IPS-18a (cell line): ENCODE measurements at regions not wholly inside any gene's neighbourhood (a gene's known extent, or its start where the extent isn't known, plus 50 kb on each side); places are given as distances from the start of the nearest gene placed in this dataset.

Experiments used
- H3K27ac ChIP-seq: one replicate; pipeline ENCODE4 v1.5.1; 2013; ENCODE audit warnings: low read length
- H3K27me3 ChIP-seq: one replicate; pipeline ENCODE4 v1.6.1; 2013; ENCODE audit warnings: mild to moderate bottlenecking, low read length; ENCODE audit not compliant: control insufficient read depth, insufficient read depth
- H3K36me3 ChIP-seq: one replicate; pipeline ENCODE4 v1.6.1; 2013; ENCODE audit warnings: low read depth, low read length; ENCODE audit not compliant: control insufficient read depth
- H3K4me1 ChIP-seq: one replicate; pipeline ENCODE4 v1.6.1; 2013; ENCODE audit warnings: low read depth, low read length; ENCODE audit not compliant: control insufficient read depth
- H3K4me3 ChIP-seq: one replicate; pipeline ENCODE4 v1.5.1; 2013; ENCODE audit warnings: low read length
- H3K9ac ChIP-seq: one replicate; pipeline ENCODE4 v1.6.1; 2013; ENCODE audit warnings: mild to moderate bottlenecking, low read length, moderate library complexity
- H3K9me3 ChIP-seq: one replicate; pipeline ENCODE4 v1.6.1; 2013; ENCODE audit warnings: low read depth, low read length; ENCODE audit not compliant: control insufficient read depth

- no peak overlapping the region for H3K27ac ChIP-seq
- H3K9me3 ChIP-seq, result peaks cover 2% of the 10 kb centered on the region
- no peaks in the 10 kb centered on the region for H3K36me3 ChIP-seq
- H3K9ac ChIP-seq, result no peak overlapping the region
- no peaks in the 10 kb centered on the region for H3K4me1 ChIP-seq
- H3K27me3 ChIP-seq, result no peaks in the 10 kb centered on the region
- H3K4me3 ChIP-seq, result no peak overlapping the region
Measured at GRCh38 chr4:31362756-31363155, 642.6 kb downstream of the PCDH7 start.

DNA sequence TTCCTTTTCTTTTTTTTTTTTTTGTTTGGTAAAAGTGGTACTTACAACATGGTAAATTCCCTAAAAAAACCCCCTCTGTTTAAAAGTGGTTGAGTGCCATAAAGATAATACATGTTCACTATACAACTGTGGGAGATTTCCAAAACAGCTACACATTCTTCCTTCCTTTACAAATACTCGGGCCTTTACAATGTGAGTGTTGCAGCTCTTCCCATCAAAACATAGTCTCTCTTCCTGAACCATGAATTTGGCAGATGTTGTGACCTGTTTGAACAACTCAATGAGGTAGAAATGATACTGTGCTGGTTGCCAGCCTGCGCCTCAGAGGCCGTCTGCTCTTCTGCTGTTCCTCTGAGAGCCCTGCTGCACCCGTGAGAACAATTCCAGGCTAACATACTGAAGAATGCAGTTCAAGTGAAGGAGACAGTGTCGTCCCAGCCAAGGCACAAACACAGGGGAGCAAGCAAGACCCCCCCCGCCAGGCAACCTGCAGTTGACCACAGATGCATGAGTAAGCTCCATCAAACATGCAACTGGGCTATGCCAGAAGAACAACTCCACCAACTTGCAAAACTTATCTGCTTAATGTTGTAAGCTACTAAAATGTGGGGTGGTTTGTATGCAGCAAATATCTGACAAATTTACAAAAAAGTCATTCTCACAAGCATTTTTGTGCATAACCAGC is 645.0 kb downstream of the PCDH7 start:
- H3K4me1 ChIP-seq, result no peaks in the 10 kb centered on the region
- no peak overlapping the region for H3K27ac ChIP-seq

GRCh38 chr4:31366041-31366440 is 645.9 kb downstream of the PCDH7 start:
- no peak overlapping the region for H3K4me3 ChIP-seq
- no peaks in the 10 kb centered on the region for H3K4me1 ChIP-seq
- no peaks in the 10 kb centered on the region for H3K27me3 ChIP-seq
- H3K9ac ChIP-seq, result no peak overlapping the region
- H3K27ac ChIP-seq, result no peak overlapping the region
- H3K36me3 ChIP-seq, result no peaks in the 10 kb centered on the region
- peaks cover 2% of the 10 kb centered on the region for H3K9me3 ChIP-seq

More for the DNA sequence above, 645.0 kb downstream of the PCDH7 start:
- Histone ChIP-seq H3K27me3 (no peaks in the 10 kb centered on the region), H3K9ac (no peak overlapping the region), H3K9me3 (peaks cover 2% of the 10 kb centered on the region), H3K4me3 (no peak overlapping the region), H3K36me3 (no peaks in the 10 kb centered on the region)

DNA sequence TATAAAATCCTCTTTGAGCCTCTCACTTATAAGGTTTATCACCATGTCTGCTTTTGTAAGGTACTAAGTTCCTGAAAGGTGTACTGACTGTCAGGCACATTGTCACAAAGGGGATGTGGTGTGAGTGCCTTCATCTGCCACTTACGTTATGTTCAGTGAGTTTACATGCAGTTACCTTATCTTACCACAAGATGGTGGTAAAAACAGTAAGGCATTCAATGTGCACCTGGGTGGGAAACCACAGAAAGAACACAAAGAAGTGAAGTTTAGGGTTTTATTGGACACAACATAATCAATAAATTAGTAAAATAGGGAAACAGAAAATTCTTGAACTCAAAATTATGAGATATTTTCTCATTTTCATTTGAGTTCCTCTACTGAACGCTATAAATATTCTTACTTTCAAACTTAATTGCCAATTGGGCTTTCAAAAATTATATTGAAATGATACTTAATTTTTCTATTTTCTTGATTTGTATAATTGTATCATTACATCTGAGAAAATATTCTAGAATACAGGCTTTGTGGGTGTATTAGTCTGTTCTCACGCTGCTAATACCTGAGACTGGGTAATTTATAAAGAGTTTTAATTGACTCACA is 650.8 kb downstream of the PCDH7 start:
- Histone ChIP-seq H3K9ac (no peak overlapping the region), H3K4me3 (no peak overlapping the region), H3K27ac (no peak overlapping the region), H3K27me3 (no peaks in the 10 kb centered on the region), H3K4me1 (no peaks in the 10 kb centered on the region), H3K9me3 (peaks cover 7% of the 10 kb centered on the region), H3K36me3 (no peaks in the 10 kb centered on the region)

DNA sequence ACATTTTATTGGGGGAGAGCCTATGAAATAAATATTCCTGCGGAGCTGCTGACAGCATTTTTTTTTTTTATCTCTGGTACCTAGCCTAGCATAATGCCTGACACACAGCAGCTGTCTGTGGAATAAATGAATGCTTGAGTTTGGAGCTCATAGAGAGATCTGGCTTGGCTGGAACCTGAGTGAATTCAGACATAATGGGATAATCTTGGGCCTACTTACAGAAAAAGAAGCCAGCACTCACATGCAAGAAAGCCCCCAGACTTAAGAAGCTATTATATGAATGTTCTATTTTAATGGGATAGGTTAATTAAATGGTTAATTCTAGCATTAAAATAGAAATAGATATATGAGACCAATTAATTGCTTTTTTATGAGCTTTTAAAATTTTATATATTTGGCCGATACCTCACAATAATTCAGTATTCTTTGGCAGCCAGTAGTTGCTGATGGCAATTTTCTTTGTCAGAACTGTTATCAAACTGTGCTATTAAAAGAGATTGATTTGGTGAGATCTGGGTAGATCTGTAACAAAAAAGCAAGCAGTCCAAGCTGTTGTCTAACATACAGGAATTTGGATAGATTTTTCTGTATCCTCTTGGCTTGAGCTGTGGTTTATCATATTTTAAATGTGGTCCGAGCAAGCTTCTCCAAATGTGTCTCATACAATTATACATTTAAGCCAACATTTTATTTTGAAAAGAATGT is 654.2 kb downstream of the PCDH7 start:
- H3K4me1 ChIP-seq, result no peaks in the 10 kb centered on the region
- H3K9me3 ChIP-seq, result peaks cover 7% of the 10 kb centered on the region
- H3K27me3 ChIP-seq, result no peaks in the 10 kb centered on the region
- no peak overlapping the region for H3K4me3 ChIP-seq
- no peak overlapping the region for H3K27ac ChIP-seq
- H3K9ac ChIP-seq, result no peak overlapping the region
- no peaks in the 10 kb centered on the region for H3K36me3 ChIP-seq

DNA sequence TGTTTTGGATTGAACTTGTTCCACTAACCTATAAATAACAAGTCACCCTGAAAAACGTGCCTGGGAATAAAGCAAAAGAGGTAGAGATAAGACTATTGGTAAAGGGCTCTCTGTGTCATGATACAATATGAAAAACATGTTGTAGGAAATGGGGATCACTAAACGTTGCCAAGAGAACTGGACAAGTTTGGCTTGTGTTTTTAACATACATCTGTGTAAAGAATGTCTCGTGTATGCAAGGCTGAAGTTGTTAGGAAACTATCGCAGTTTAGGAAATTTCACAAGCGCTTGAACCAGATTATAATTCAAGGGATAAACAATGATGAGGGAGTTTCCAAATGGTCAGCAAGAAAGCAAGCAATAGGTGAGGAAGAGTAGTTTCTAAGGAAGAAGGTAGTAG is 655.8 kb downstream of the PCDH7 start:
- no peaks in the 10 kb centered on the region for H3K4me1 ChIP-seq
- no peak overlapping the region for H3K9ac ChIP-seq
- peaks cover 7% of the 10 kb centered on the region for H3K9me3 ChIP-seq
- H3K4me3 ChIP-seq, result no peak overlapping the region
- H3K36me3 ChIP-seq, result no peaks in the 10 kb centered on the region
- no peaks in the 10 kb centered on the region for H3K27me3 ChIP-seq
- no peak overlapping the region for H3K27ac ChIP-seq

DNA sequence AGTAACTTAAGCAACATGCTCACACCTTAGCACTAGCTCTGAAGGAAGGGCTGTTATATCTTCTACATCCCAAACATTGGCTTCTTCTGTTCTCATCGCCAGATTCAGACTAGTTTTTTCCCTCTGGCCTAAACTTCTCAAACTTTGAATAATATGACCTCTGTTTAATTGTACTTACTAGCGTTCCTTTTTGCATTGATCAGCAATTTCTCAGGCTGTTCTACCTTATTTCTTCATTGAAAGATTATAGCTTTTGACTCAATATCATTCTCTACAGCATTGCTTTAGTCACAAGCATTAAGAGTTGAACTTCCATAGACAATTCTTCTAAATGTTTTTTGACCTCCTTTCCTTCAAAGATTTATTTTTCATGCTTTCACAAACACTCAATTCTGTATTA is 659.2 kb downstream of the PCDH7 start:
- Histone ChIP-seq H3K9me3 (no peaks in the 10 kb centered on the region), H3K4me3 (no peak overlapping the region), H3K27ac (no peak overlapping the region), H3K9ac (no peak overlapping the region), H3K27me3 (no peaks in the 10 kb centered on the region), H3K36me3 (no peaks in the 10 kb centered on the region), H3K4me1 (no peaks in the 10 kb centered on the region)

GRCh38 chr4:31383767-31384166 is 663.6 kb downstream of the PCDH7 start:
- Histone ChIP-seq H3K27ac (no peak overlapping the region), H3K36me3 (no peaks in the 10 kb centered on the region), H3K9ac (no peak overlapping the region), H3K4me3 (no peak overlapping the region), H3K4me1 (no peaks in the 10 kb centered on the region), H3K27me3 (no peaks in the 10 kb centered on the region), H3K9me3 (no peaks in the 10 kb centered on the region)

GRCh38 chr4:31390849-31391248 is 670.7 kb downstream of the PCDH7 start:
- Histone ChIP-seq H3K27ac (no peak overlapping the region), H3K4me3 (no peak overlapping the region), H3K27me3 (no peaks in the 10 kb centered on the region), H3K9ac (no peak overlapping the region), H3K36me3 (no peaks in the 10 kb centered on the region), H3K9me3 (no peaks in the 10 kb centered on the region), H3K4me1 (no peaks in the 10 kb centered on the region)

DNA sequence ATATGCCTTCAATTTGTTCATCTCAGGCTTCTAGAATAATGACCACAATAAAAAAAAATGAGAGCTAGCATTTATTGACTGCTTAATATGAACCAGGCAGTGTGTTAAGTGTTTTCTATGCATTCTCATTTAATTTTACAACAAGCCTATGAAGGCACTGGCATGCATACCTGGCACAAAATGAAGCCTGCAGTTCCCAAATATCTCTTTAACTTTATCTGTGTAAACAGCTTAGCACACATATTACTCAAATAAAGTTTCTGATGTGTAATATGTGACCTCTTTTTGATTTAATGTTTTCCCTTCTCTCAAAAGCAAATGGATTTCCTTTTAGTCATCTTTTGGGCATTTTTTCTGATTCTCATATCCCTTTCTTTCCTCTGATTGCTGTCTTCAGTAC is 671.8 kb downstream of the PCDH7 start:
- H3K27me3 ChIP-seq, result no peaks in the 10 kb centered on the region
- H3K9ac ChIP-seq, result no peak overlapping the region
- no peak overlapping the region for H3K27ac ChIP-seq
- no peak overlapping the region for H3K4me3 ChIP-seq
- H3K36me3 ChIP-seq, result no peaks in the 10 kb centered on the region
- H3K9me3 ChIP-seq, result no peaks in the 10 kb centered on the region
- no peaks in the 10 kb centered on the region for H3K4me1 ChIP-seq

DNA sequence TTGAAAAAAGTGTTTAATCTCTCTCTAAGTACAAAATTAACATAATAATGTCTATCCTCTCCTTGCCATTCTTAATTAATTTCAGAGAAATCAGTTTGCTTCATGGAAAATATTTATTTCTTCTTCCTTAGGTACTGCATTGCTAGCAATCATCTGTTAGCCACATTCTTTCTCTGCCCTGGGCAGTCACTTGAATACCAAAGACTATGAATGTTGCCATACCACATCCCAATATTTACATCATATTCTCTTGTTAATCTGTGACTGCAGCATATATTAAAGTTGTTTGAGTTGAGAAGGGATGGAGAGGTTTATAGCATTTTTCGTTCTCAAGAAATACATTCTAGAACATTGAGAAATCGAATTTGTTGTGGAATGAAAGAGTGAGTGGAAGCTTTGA is 672.8 kb downstream of the PCDH7 start:
- Histone ChIP-seq H3K36me3 (no peaks in the 10 kb centered on the region), H3K27ac (no peak overlapping the region), H3K27me3 (no peaks in the 10 kb centered on the region), H3K9ac (no peak overlapping the region), H3K4me3 (no peak overlapping the region), H3K9me3 (no peaks in the 10 kb centered on the region), H3K4me1 (no peaks in the 10 kb centered on the region)

DNA sequence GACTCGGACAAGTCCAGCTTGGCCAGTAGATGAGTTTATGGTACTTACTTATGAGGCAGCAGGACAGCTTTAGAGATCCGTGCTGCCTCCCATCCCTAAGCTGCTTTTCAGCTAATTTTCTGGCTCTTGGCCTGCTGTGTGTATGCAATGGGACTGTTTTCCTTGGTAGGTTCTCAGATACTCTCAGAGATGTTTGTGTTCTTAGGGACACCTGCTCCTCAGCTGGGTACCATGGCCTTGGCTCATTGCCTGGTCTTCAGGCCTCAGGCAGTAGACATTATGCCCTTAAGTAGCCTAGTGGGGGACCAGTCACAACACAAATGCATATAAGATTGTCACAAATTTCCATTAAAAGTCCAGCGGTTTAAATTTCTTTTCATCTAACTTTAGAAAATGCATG is 688.0 kb downstream of the PCDH7 start:
- H3K27me3 ChIP-seq, result no peaks in the 10 kb centered on the region
- H3K9me3 ChIP-seq, result no peaks in the 10 kb centered on the region
- no peaks in the 10 kb centered on the region for H3K36me3 ChIP-seq
- no peaks in the 10 kb centered on the region for H3K4me1 ChIP-seq
- H3K9ac ChIP-seq, result no peak overlapping the region
- no peak overlapping the region for H3K4me3 ChIP-seq
- H3K27ac ChIP-seq, result no peak overlapping the region
